HG03565 (cell line): ENCODE measurements at regions not wholly inside any gene's neighbourhood (a gene's known extent, or its start where the extent isn't known, plus 50 kb on each side); places are given as distances from the start of the nearest gene placed in this dataset.
"Not testable (repeated sequence)": the region's sequence is repeated elsewhere in the genome, so short reads cannot be mapped to it uniquely, and the experiment has no call there.

Experiments
- ATAC-seq: cut with Tn5 transposase; IDR thresholded peaks from one replicate; pipeline ENCODE4 v1.9.1; 2021; ENCODE audit warnings: mild to moderate bottlenecking, moderate library complexity; ENCODE audit not compliant: unreplicated experiment

GRCh38 chr16:17944345-17944744 is 392.2 kb downstream of the NPIPA8 start:
- no peak for ATAC-seq

GRCh38 chr16:17942067-17942466 is 394.5 kb downstream of the NPIPA8 start:
- no peak for ATAC-seq

GRCh38 chr16:17940584-17941364 is 395.8 kb downstream of the NPIPA8 start:
- ATAC-seq = no peak

- ATAC-seq = peak; percentile 53
Observed at GRCh38 chr16:17939723-17940122, 396.8 kb downstream of the NPIPA8 start.

GRCh38 chr16:17939122-17939536 is 397.4 kb downstream of the NPIPA8 start:
- ATAC-seq = peak; percentile 56

- ATAC-seq = no peak
Observed at GRCh38 chr16:17938546-17938945, 398.0 kb downstream of the NPIPA8 start.

- ATAC-seq = no peak
Observed at GRCh38 chr16:17936766-17937402, 399.7 kb downstream of the NPIPA8 start.

GRCh38 chr16:17930280-17930679 is 406.3 kb downstream of the NPIPA8 start:
- ATAC-seq = no peak

- ATAC-seq = no peak
Observed at GRCh38 chr16:17926866-17927399, 409.6 kb downstream of the NPIPA8 start.

GRCh38 chr16:17926461-17926860 is 410.1 kb downstream of the NPIPA8 start:
- ATAC-seq = no peak

GRCh38 chr16:17925761-17926160 is 410.8 kb downstream of the NPIPA8 start:
- ATAC-seq = no peak

GRCh38 chr16:17921357-17921978 is 415.1 kb downstream of the NPIPA8 start:
- ATAC-seq = no peak

GRCh38 chr16:17917316-17918019 is 419.1 kb downstream of the NPIPA8 start:
- no peak for ATAC-seq

GRCh38 chr16:17915791-17916190 is 420.7 kb downstream of the NPIPA8 start:
- ATAC-seq = no peak

- no peak for ATAC-seq
Observed at GRCh38 chr16:17914168-17914567, 422.4 kb downstream of the NPIPA8 start.

- ATAC-seq = not testable (repeated sequence)
Observed at GRCh38 chr16:17911578-17911977, 425.0 kb downstream of the NPIPA8 start.

- not testable (repeated sequence) for ATAC-seq
Observed at GRCh38 chr16:17906626-17907025, 429.9 kb downstream of the NPIPA8 start.

- ATAC-seq = no peak
Observed at GRCh38 chr16:17901309-17901708, 430.5 kb upstream of the XYLT1 start.

GRCh38 chr16:17899141-17899540 is 428.4 kb upstream of the XYLT1 start:
- no peak for ATAC-seq

- ATAC-seq = no peak
Observed at GRCh38 chr16:17887963-17888362, 417.2 kb upstream of the XYLT1 start.

- no peak for ATAC-seq
Observed at GRCh38 chr16:17885659-17886207, 415.0 kb upstream of the XYLT1 start.
